ENCODE measurements at regions not wholly inside any gene's neighbourhood (a gene's known extent, or its start where the extent isn't known, plus 50 kb on each side); places are given as distances from the start of the nearest gene placed in this dataset.

- TF ChIP-seq CTCF (IDR thresholded peaks at IDR 0.05; ENCODE audit: insufficient read depth, missing control alignments) = no peak
- FAIRE-seq (no peak), DNase-seq (ENCODE audit: insufficient read length, low spot score) (no peak)
Observed at GRCh38 chr4:187364851-187365250, 630.7 kb upstream of the ZFP42 start.

GRCh38 chr4:187366530-187366929 is 629.0 kb upstream of the ZFP42 start:
- no peak for TF ChIP-seq CTCF (IDR thresholded peaks at IDR 0.05; ENCODE audit: insufficient read depth, missing control alignments)
- DNase-seq (ENCODE audit: insufficient read length, low spot score) (no peak), FAIRE-seq (no peak)

- FAIRE-seq (no peak), DNase-seq (ENCODE audit: insufficient read length, low spot score) (no peak)
- TF ChIP-seq CTCF (IDR thresholded peaks at IDR 0.05; ENCODE audit: insufficient read depth, missing control alignments) = no peak
Observed at GRCh38 chr4:187370918-187371317, 624.7 kb upstream of the ZFP42 start.

- FAIRE-seq (no peak), DNase-seq (ENCODE audit: insufficient read length, low spot score) (no peak)
- TF ChIP-seq CTCF (IDR thresholded peaks at IDR 0.05; ENCODE audit: insufficient read depth, missing control alignments) = no peak
Observed at GRCh38 chr4:187378441-187378840, 617.1 kb upstream of the ZFP42 start.

- peak; percentile 26 for TF ChIP-seq CTCF (IDR thresholded peaks at IDR 0.05; ENCODE audit: insufficient read depth, missing control alignments)
- no peak for FAIRE-seq
- DNase-seq (ENCODE audit: insufficient read length, low spot score) = no peak
Observed at GRCh38 chr4:187380181-187380581, 615.4 kb upstream of the ZFP42 start.

- FAIRE-seq (no peak), DNase-seq (ENCODE audit: insufficient read length, low spot score) (no peak)
- TF ChIP-seq CTCF (IDR thresholded peaks at IDR 0.05; ENCODE audit: insufficient read depth, missing control alignments) = no peak
Observed at GRCh38 chr4:187383181-187383580, 612.4 kb upstream of the ZFP42 start.

GRCh38 chr4:187387739-187388138 is 607.8 kb upstream of the ZFP42 start:
- no peak for TF ChIP-seq CTCF (IDR thresholded peaks at IDR 0.05; ENCODE audit: insufficient read depth, missing control alignments)
- FAIRE-seq = no peak

More at GRCh38 chr4:187387739-187388138, 607.8 kb upstream of the ZFP42 start:
- no peak for DNase-seq (ENCODE audit: insufficient read length, low spot score)
